CD4-positive, alpha-beta T cell (primary cell): ENCODE measurements at regions not wholly inside any gene's neighbourhood (a gene's known extent, or its start where the extent isn't known, plus 50 kb on each side); places are given as distances from the start of the nearest gene placed in this dataset.

Experiments used
- ATAC-seq: fragments of 200-7000 bp; cut with Tn5 transposase; one replicate; pipeline ENCODE4 v1.10.0; 2022; ENCODE audit warnings: mild to moderate bottlenecking; ENCODE audit not compliant: poor library complexity
- CTCF ChIA-PET: fragments of 350-600 bp; sonication (Branson Sonifier 250); formaldehyde crosslinking; loops from one replicate; lab custom pipeline; 2021; ENCODE audit warnings: antibody characterized with exemption, inconsistent platforms; lab: Charles Lee
- POLR2A ChIA-PET: fragments of 350-600 bp; sonication (Branson Sonifier 250); formaldehyde crosslinking; loops from one replicate; lab custom pipeline; 2021; ENCODE audit warnings: antibody characterized with exemption, inconsistent platforms; lab: Charles Lee
- DNase-seq, 14 experiments: peaks; one replicate each; pipeline ENCODE4 v3.0.0-alpha.2; 2013 to 2020; ENCODE audit warnings: mixed read lengths in 2 of 14
- H3K27ac ChIP-seq, 2 donors: one replicate each; pipeline versions ENCODE4 v1.5.1 to v1.7.0; 2013; ENCODE audit warnings: low read length in 2 of 2, low read depth in 1 of 2, mild to moderate bottlenecking in 1 of 2
- H3K27me3 ChIP-seq, 2 experiments: 1 replicate in 1 of 2; 2 replicates in 1 of 2; pipeline versions ENCODE4 v1.6.1 to v1.7.0; 2013; ENCODE audit warnings: low read length in 2 of 2, control low read depth in 1 of 2, mild to moderate bottlenecking in 1 of 2, moderate library complexity in 1 of 2; ENCODE audit not compliant: insufficient read depth in 2 of 2, control insufficient read depth in 1 of 2
- H3K36me3 ChIP-seq: one replicate; pipeline ENCODE4 v1.6.1; 2013; ENCODE audit warnings: low read length, control low read depth; ENCODE audit not compliant: insufficient read depth
- H3K4me1 ChIP-seq: one replicate; pipeline ENCODE4 v1.6.1; 2013; ENCODE audit warnings: low read length, control low read depth; ENCODE audit not compliant: insufficient read depth
- H3K4me3 ChIP-seq: one replicate; pipeline ENCODE4 v1.5.1; 2013; ENCODE audit warnings: mild to moderate bottlenecking, low read length, moderate library complexity
- H3K9me3 ChIP-seq, 2 experiments: 1 replicate in 1 of 2; 2 replicates in 1 of 2; pipeline versions ENCODE4 v1.6.1 to v1.7.0; 2013; ENCODE audit warnings: low read length in 2 of 2, mild to moderate bottlenecking in 2 of 2, control low read depth in 1 of 2, moderate library complexity in 1 of 2; ENCODE audit not compliant: control insufficient read depth in 1 of 2, insufficient read depth in 1 of 2
- H3K27ac Mint-ChIP-seq: one replicate; pipeline ENCODE4 v1.8.0; 2020; ENCODE audit warnings: mixed read lengths
- H3K27me3 Mint-ChIP-seq: one replicate; pipeline ENCODE4 v1.8.0; 2021; ENCODE audit warnings: mixed read lengths
- H3K36me3 Mint-ChIP-seq: one replicate; pipeline ENCODE4 v1.8.0; 2021; ENCODE audit warnings: low read depth, mixed read lengths
- H3K4me1 Mint-ChIP-seq: one replicate; pipeline ENCODE4 v1.8.0; 2021; ENCODE audit warnings: low read depth, mixed read lengths
- H3K4me3 Mint-ChIP-seq: one replicate; pipeline ENCODE4 v1.8.0; 2020; ENCODE audit warnings: mild to moderate bottlenecking, mixed read lengths
- H3K9me3 Mint-ChIP-seq: one replicate; pipeline ENCODE4 v1.8.0; 2020; ENCODE audit warnings: mixed read lengths
- CTCF ChIP-seq: fragments of 200-600 bp; IDR thresholded peaks from one replicate; pipeline ENCODE4 v1.8.0; 2022; ENCODE audit warnings: antibody characterized with exemption, mild to moderate bottlenecking
- intact Hi-C, 2 experiments: fragments of 100-400 bp; cut with DNase I in 1 of 2; cut with micrococcal nuclease in 1 of 2; formaldehyde crosslinking; loops; one replicate each; pipeline versions ENCODE4 v1.15.1 to v1.9.0; 2023 to 2025; cut with DNase I, micrococcal nuclease

GRCh38 chr18:41761333-41762018, 193.6 kb upstream of the PIK3C3 start:
- H3K36me3 Mint-ChIP-seq: no peaks in the 10 kb centered on the region
- no peaks in the 10 kb centered on the region for H3K27me3 Mint-ChIP-seq
- CTCF ChIA-PET: no interaction called here

GRCh38 chr18:41758534-41758933, 196.5 kb upstream of the PIK3C3 start:
- H3K9me3 ChIP-seq: peaks cover 0 to 10% of the 10 kb centered on the region in 2 experiments
- intact Hi-C loops: no loop called here
- H3K4me1 ChIP-seq: no peaks in the 10 kb centered on the region
- H3K36me3 Mint-ChIP-seq: no peaks in the 10 kb centered on the region
- no peaks in the 10 kb centered on the region for H3K27me3 Mint-ChIP-seq
- H3K4me3 ChIP-seq: no peak overlapping the region
- no peak overlapping the region for H3K27ac ChIP-seq
- ATAC-seq (no peak), DNase-seq (no peak)
- no peak overlapping the region for H3K4me3 Mint-ChIP-seq
- ChIA-PET CTCF (no interaction called here), POLR2A (no interaction called here)
- no peaks in the 10 kb centered on the region for H3K27me3 ChIP-seq
- no peaks in the 10 kb centered on the region for H3K36me3 ChIP-seq
- H3K4me1 Mint-ChIP-seq: no peaks in the 10 kb centered on the region
- no peak overlapping the region for H3K27ac Mint-ChIP-seq
- no peak for TF ChIP-seq CTCF
- no peaks in the 10 kb centered on the region for H3K9me3 Mint-ChIP-seq

More at GRCh38 chr18:41761333-41762018, 193.6 kb upstream of the PIK3C3 start:
- Mint-ChIP-seq H3K4me3 (no peak overlapping the region), H3K9me3 (no peaks in the 10 kb centered on the region), H3K27ac (no peak overlapping the region), H3K4me1 (no peaks in the 10 kb centered on the region)
- Histone ChIP-seq H3K9me3 (peaks cover 0 to 5% of the 10 kb centered on the region in 2 experiments), H3K27me3 (no peaks in the 10 kb centered on the region), H3K36me3 (no peaks in the 10 kb centered on the region), H3K4me1 (no peaks in the 10 kb centered on the region), H3K4me3 (no peak overlapping the region), H3K27ac (no peak overlapping the region)
- POLR2A ChIA-PET: no interaction called here
- intact Hi-C loops: loop anchor here in 1 of 2 experiments (10.0 kb wide), 1 partner anchor 57 kb away; no protein-coding TSS in a partner anchor
- no peak for DNase-seq
- no peak for TF ChIP-seq CTCF
- no peak for ATAC-seq

GRCh38 chr18:41756141-41756540, 198.9 kb upstream of the PIK3C3 start:
- Mint-ChIP-seq H3K27me3 (no peaks in the 10 kb centered on the region), H3K9me3 (no peaks in the 10 kb centered on the region), H3K36me3 (no peaks in the 10 kb centered on the region), H3K4me1 (no peaks in the 10 kb centered on the region), H3K27ac (no peak overlapping the region), H3K4me3 (no peak overlapping the region)
- ChIA-PET CTCF (no interaction called here), POLR2A (no interaction called here)
- Histone ChIP-seq H3K4me3 (no peak overlapping the region), H3K27ac (no peak overlapping the region), H3K9me3 (peaks cover 0 to 10% of the 10 kb centered on the region in 2 experiments), H3K4me1 (no peaks in the 10 kb centered on the region), H3K27me3 (no peaks in the 10 kb centered on the region), H3K36me3 (no peaks in the 10 kb centered on the region)
- DNase-seq (no peak), ATAC-seq (no peak)
- no peak for TF ChIP-seq CTCF
- intact Hi-C loops: no loop called here
